H9 (cell line): ENCODE measurements at regions not wholly inside any gene's neighbourhood (a gene's known extent, or its start where the extent isn't known, plus 50 kb on each side); places are given as distances from the start of the nearest gene placed in this dataset.

Experiments
- DNase-seq: peaks from one replicate; pipeline ENCODE4 v3.0.0-alpha.2; 2017
- H2AFZ ChIP-seq: one replicate; pipeline ENCODE4 v1.6.1; 2013; ENCODE audit warnings: mild to moderate bottlenecking, low read length, control low read depth, moderate library complexity
- H2AK5ac ChIP-seq: 2 replicates; pipeline ENCODE4 v1.6.1; 2013; ENCODE audit warnings: low read length, control low read depth, mixed read lengths; ENCODE audit not compliant: insufficient read length
- H2BK120ac ChIP-seq: one replicate; pipeline ENCODE4 v1.6.1; 2013; ENCODE audit warnings: low read depth, mild to moderate bottlenecking, low read length, control low read depth, inconsistent platforms; ENCODE audit not compliant: poor library complexity, severe bottlenecking
- H2BK12ac ChIP-seq: 2 replicates; pipeline ENCODE4 v1.6.1; 2013; ENCODE audit warnings: low read length, control low read depth, mixed read lengths, low read depth; ENCODE audit not compliant: insufficient read length
- H2BK15ac ChIP-seq: 2 replicates; pipeline ENCODE4 v1.6.1; 2013; ENCODE audit warnings: low read depth, low read length, control low read depth
- H2BK20ac ChIP-seq: one replicate; pipeline ENCODE4 v1.6.1; 2013; ENCODE audit warnings: low read depth, mild to moderate bottlenecking, low read length, control low read depth, inconsistent platforms; ENCODE audit not compliant: poor library complexity, severe bottlenecking
- H2BK5ac ChIP-seq: 2 replicates; pipeline ENCODE4 v1.6.1; 2013; ENCODE audit warnings: low read length, control low read depth, mixed read lengths; ENCODE audit not compliant: insufficient read length
- H3K14ac ChIP-seq: 2 replicates; pipeline ENCODE4 v1.6.1; 2013; ENCODE audit warnings: low read length, control low read depth; ENCODE audit not compliant: insufficient read depth
- H3K18ac ChIP-seq: 2 replicates; pipeline ENCODE4 v1.6.1; 2013; ENCODE audit warnings: low read depth, mild to moderate bottlenecking, mixed read lengths, low read length, control low read depth; ENCODE audit not compliant: insufficient read length
- H3K23ac ChIP-seq: 2 replicates; pipeline ENCODE4 v1.6.1; 2013; ENCODE audit warnings: low read length, control low read depth, mixed read lengths, low read depth; ENCODE audit not compliant: insufficient read length
- H3K23me2 ChIP-seq: 2 replicates; pipeline ENCODE4 v1.6.1; 2013; ENCODE audit warnings: low read depth, mild to moderate bottlenecking, mixed read lengths, low read length, control low read depth; ENCODE audit not compliant: insufficient read length, poor library complexity, severe bottlenecking
- H3K27ac ChIP-seq: 2 replicates; pipeline ENCODE4 v1.5.1; 2013; ENCODE audit warnings: low read length, control low read depth, mixed read lengths, low read depth; ENCODE audit not compliant: insufficient read length
- H3K27me3 ChIP-seq: 2 replicates; pipeline ENCODE4 v1.6.1; 2013; ENCODE audit warnings: low read length, control low read depth, inconsistent platforms; ENCODE audit not compliant: insufficient read depth
- H3K4ac ChIP-seq: 2 replicates; pipeline ENCODE4 v1.6.1; 2013; ENCODE audit warnings: low read depth, mild to moderate bottlenecking, control low read depth, inconsistent platforms, low read length, moderate library complexity
- H3K4me1 ChIP-seq: 2 replicates; pipeline ENCODE4 v1.6.1; 2013; ENCODE audit warnings: low read length, control low read depth, inconsistent platforms; ENCODE audit not compliant: insufficient read depth
- H3K4me2 ChIP-seq: 2 replicates; pipeline ENCODE4 v1.6.1; 2013; ENCODE audit warnings: low read length, control low read depth, mixed read lengths; ENCODE audit not compliant: insufficient read length, insufficient read depth
- H3K56ac ChIP-seq: 2 replicates; pipeline ENCODE4 v1.6.1; 2013; ENCODE audit warnings: low read depth, mild to moderate bottlenecking, mixed read lengths, low read length, control low read depth; ENCODE audit not compliant: insufficient read length
- H3K79me1 ChIP-seq: 2 replicates; pipeline ENCODE4 v1.6.1; 2013; ENCODE audit warnings: low read depth, mild to moderate bottlenecking, moderate library complexity, low read length, control low read depth, inconsistent platforms; ENCODE audit not compliant: insufficient read depth, poor library complexity, severe bottlenecking
- H3K79me2 ChIP-seq: 2 replicates; pipeline ENCODE4 v1.6.1; 2013; ENCODE audit warnings: low read length, control low read depth, inconsistent platforms; ENCODE audit not compliant: insufficient read depth
- H3K9ac ChIP-seq: 2 replicates; pipeline ENCODE4 v1.6.1; 2013; ENCODE audit warnings: low read length, control low read depth, mixed read lengths; ENCODE audit not compliant: insufficient read length; ENCODE audit errors: extremely low read depth
- H3K9me3 ChIP-seq: one replicate; pipeline ENCODE4 v1.6.1; 2013; ENCODE audit warnings: low read depth, low read length, inconsistent platforms; ENCODE audit not compliant: control insufficient read depth
- H3T11ph ChIP-seq: one replicate; pipeline ENCODE4 v1.6.1; 2013; ENCODE audit warnings: mild to moderate bottlenecking, low read length, control low read depth, inconsistent platforms
- H4K20me1 ChIP-seq: one replicate; pipeline ENCODE4 v1.6.1; 2013; ENCODE audit not compliant: control insufficient read depth, insufficient read length, insufficient read depth
- H4K5ac ChIP-seq: 2 replicates; pipeline ENCODE4 v1.6.1; 2013; ENCODE audit warnings: low read depth, mild to moderate bottlenecking, mixed read lengths, low read length, control low read depth; ENCODE audit not compliant: insufficient read length
- H4K8ac ChIP-seq: replicated peaks from 2 replicates; pipeline ENCODE4 v1.6.1; 2013; ENCODE audit warnings: low read length, control low read depth, mixed read lengths, low read depth; ENCODE audit not compliant: insufficient read length
- H4K91ac ChIP-seq: 2 replicates; pipeline ENCODE4 v1.6.1; 2013; ENCODE audit warnings: low read depth, mild to moderate bottlenecking, moderate library complexity, mixed read lengths, low read length, control low read depth; ENCODE audit not compliant: insufficient read length
- H3K27ac Mint-ChIP-seq, 3 experiments: 2 replicates in 2 of 3; 3 replicates in 1 of 3; pipeline ENCODE4 v1.8.0; 2020 to 2021; ENCODE audit warnings: mixed read lengths in 3 of 3, mild to moderate bottlenecking in 1 of 3, moderate library complexity in 1 of 3
- H3K27me3 Mint-ChIP-seq: 2 replicates; pipeline ENCODE4 v1.8.0; 2021; ENCODE audit warnings: low read depth, mild to moderate bottlenecking, moderate library complexity, mixed read lengths
- H3K36me3 Mint-ChIP-seq, 3 experiments: 2 replicates in 2 of 3; 3 replicates in 1 of 3; pipeline ENCODE4 v1.8.0; 2020 to 2021; ENCODE audit warnings: low read depth in 3 of 3, mixed read lengths in 3 of 3; ENCODE audit not compliant: insufficient read depth in 1 of 3
- H3K4me1 Mint-ChIP-seq, 2 experiments: 2 replicates each; pipeline ENCODE4 v1.8.0; 2020; ENCODE audit warnings: mixed read lengths in 2 of 2
- H3K4me3 Mint-ChIP-seq, 2 experiments: 2 replicates in 1 of 2; 3 replicates in 1 of 2; pipeline ENCODE4 v1.8.0; 2020 to 2021; ENCODE audit warnings: mild to moderate bottlenecking in 2 of 2, mixed read lengths in 2 of 2, moderate library complexity in 1 of 2
- H3K9me3 Mint-ChIP-seq, 2 experiments: 2 replicates in 1 of 2; 3 replicates in 1 of 2; pipeline ENCODE4 v1.8.0; 2020; ENCODE audit warnings: mild to moderate bottlenecking in 2 of 2, mixed read lengths in 2 of 2, moderate library complexity in 1 of 2
- CTCF ChIP-seq: fragments of 200-600 bp; sonication (generic); conservative IDR thresholded peaks from 3 replicates; pipeline ENCODE4 v1.8.0; 2021; ENCODE audit warnings: antibody characterized with exemption, mild to moderate bottlenecking
- WGBS: extraction: QIAGEN DNeasy Blood & Tissue Kit; methylation state at CpG from one replicate; pipeline ENCODE4 v1.1.7; 2013; ENCODE audit warnings: missing lambda C conversion rate, low lambda C conversion rate, mixed read lengths; ENCODE audit not compliant: insufficient read length; ENCODE audit errors: extremely low coverage; 5-methylcytosine and 5-hydroxymethylcytosine counted together

- no peak overlapping the region for H2AK5ac ChIP-seq
- no peak overlapping the region for H2BK5ac ChIP-seq
- H3K9me3 ChIP-seq: no peaks in the 10 kb centered on the region
- H3K23ac ChIP-seq: no peak overlapping the region
- no peak overlapping the region for H2BK120ac ChIP-seq
- no peak overlapping the region for H3K56ac ChIP-seq
- H2AFZ ChIP-seq: no peak overlapping the region
- DNase-seq: no peak
- Mint-ChIP-seq H3K9me3 (peaks cover 7% of the 10 kb centered on the region in 2 experiments; a peak in 4 of 5 replicates), H3K4me1 (no peaks in the 10 kb centered on the region), H3K27me3 (peaks cover 20% of the 10 kb centered on the region), H3K36me3 (no peaks in the 10 kb centered on the region), H3K4me3 (no peak overlapping the region), H3K27ac (no peak overlapping the region)
- H3K18ac ChIP-seq: no peak overlapping the region
- H3K4me1 ChIP-seq: no peaks in the 10 kb centered on the region
- H4K20me1 ChIP-seq: no peaks in the 10 kb centered on the region
- no peak overlapping the region for H3K4me2 ChIP-seq
- H4K5ac ChIP-seq: no peak overlapping the region
- no peak overlapping the region for H2BK12ac ChIP-seq
- no peak overlapping the region for H2BK20ac ChIP-seq
- no peak overlapping the region for H4K91ac ChIP-seq
- H3K4ac ChIP-seq: no peak overlapping the region
- H3K79me2 ChIP-seq: no peaks in the 10 kb centered on the region
- H3K79me1 ChIP-seq: no peaks in the 10 kb centered on the region
- no peak overlapping the region for H3K27ac ChIP-seq
- no peak overlapping the region for H3K14ac ChIP-seq
- no peaks in the 10 kb centered on the region for H3K27me3 ChIP-seq
- no CpG with 5 or more reads among the region's 3 CpGs for WGBS
- H3K9ac ChIP-seq: no peak overlapping the region
- no peak for TF ChIP-seq CTCF
- no peaks in the 10 kb centered on the region for H3K23me2 ChIP-seq
- no peak overlapping the region for H2BK15ac ChIP-seq
- H3T11ph ChIP-seq: no peak overlapping the region
- H4K8ac ChIP-seq: no peak overlapping the region
Observed at GRCh38 chr9:92171281-92171680, 56.1 kb upstream of the SPTLC1 start.
